Fibroblast of lung (primary cell): ENCODE measurements at regions not wholly inside any gene's neighbourhood (a gene's known extent, or its start where the extent isn't known, plus 50 kb on each side); places are given as distances from the start of the nearest gene placed in this dataset.

Experiments used
- DNase-seq, 2 donors: peaks; one replicate each; pipeline versions ENCODE4 v3.0.0 to v3.0.0-alpha.2; 2010; ENCODE audit warnings: low read depth in 2 of 2
- H2AFZ ChIP-seq: 2 replicates; pipeline ENCODE4 v1.5.1; 2012; ENCODE audit warnings: low read length, control low read depth, inconsistent platforms
- H3K27ac ChIP-seq: 2 replicates; pipeline ENCODE4 v1.5.1; 2011; ENCODE audit warnings: low read length, control low read depth; ENCODE audit not compliant: insufficient read depth
- H3K27me3 ChIP-seq: 2 replicates; pipeline ENCODE4 v1.5.1; 2011; ENCODE audit warnings: mild to moderate bottlenecking, low read length; ENCODE audit not compliant: control insufficient read depth, insufficient read depth
- H3K36me3 ChIP-seq: 2 replicates; pipeline ENCODE4 v1.5.1; 2011; ENCODE audit warnings: low read length; ENCODE audit not compliant: control insufficient read depth, insufficient read depth
- H3K4me1 ChIP-seq: 2 replicates; pipeline ENCODE4 v1.5.1; 2011; ENCODE audit warnings: low read length; ENCODE audit not compliant: control insufficient read depth, insufficient read depth; ENCODE audit errors: extremely low read depth
- H3K4me2 ChIP-seq: 2 replicates; pipeline ENCODE4 v1.5.1; 2011; ENCODE audit warnings: low read length, control low read depth; ENCODE audit not compliant: insufficient read depth; ENCODE audit errors: extremely low read depth
- H3K4me3 ChIP-seq, 4 experiments: fragments of 200-600 bp in 1 of 4; sonication (generic) in 1 of 4; replicated peaks in 1 of 4; 2 replicates each; pipeline ENCODE4 v1.5.1; 2011 to 2016; ENCODE audit warnings: low read length in 4 of 4, low read depth in 3 of 4, mild to moderate bottlenecking in 3 of 4, control low read depth in 2 of 4, inconsistent platforms in 1 of 4, mixed read lengths in 1 of 4; ENCODE audit not compliant: insufficient read depth in 1 of 4; ENCODE audit errors: control extremely low read depth in 1 of 4
- H3K79me2 ChIP-seq: 2 replicates; pipeline ENCODE4 v1.5.1; 2012; ENCODE audit warnings: mild to moderate bottlenecking, low read length, inconsistent platforms; ENCODE audit not compliant: control insufficient read depth, insufficient read depth
- H3K9ac ChIP-seq: 2 replicates; pipeline ENCODE4 v1.5.1; 2011; ENCODE audit warnings: mild to moderate bottlenecking, low read length, control low read depth; ENCODE audit not compliant: insufficient read depth
- H3K9me3 ChIP-seq: 2 replicates; pipeline ENCODE4 v1.5.1; 2012; ENCODE audit warnings: low read depth, low read length; ENCODE audit not compliant: control insufficient read depth, insufficient read depth
- H4K20me1 ChIP-seq: 2 replicates; pipeline ENCODE4 v1.5.1; 2011; ENCODE audit warnings: low read length; ENCODE audit not compliant: control insufficient read depth, insufficient read depth; ENCODE audit errors: extremely low read depth
- CTCF ChIP-seq, 2 donors: IDR thresholded peaks in 1 of 2; conservative IDR thresholded peaks in 1 of 2; 1 replicate in 1 of 2; 2 replicates in 1 of 2; pipeline ENCODE4 v1.5.1; 2011 to 2012; ENCODE audit warnings: low read length in 2 of 2, control low read depth in 1 of 2, inconsistent platforms in 1 of 2, low read depth in 1 of 2, mild to moderate bottlenecking in 1 of 2
- EZH2 ChIP-seq: IDR thresholded peaks from 2 replicates; pipeline ENCODE4 v1.5.1; 2012; ENCODE audit warnings: low read length, control low read depth, mild to moderate bottlenecking; ENCODE audit errors: missing control alignments

- H3K4me2 ChIP-seq = no peak overlapping the region
- H3K27ac ChIP-seq = no peak overlapping the region
- H2AFZ ChIP-seq = no peak overlapping the region
- no peaks in the 10 kb centered on the region for H3K36me3 ChIP-seq
- H3K79me2 ChIP-seq = no peaks in the 10 kb centered on the region
- no peaks in the 10 kb centered on the region for H4K20me1 ChIP-seq
- no peak overlapping the region for H3K4me3 ChIP-seq
- H3K9ac ChIP-seq = no peak overlapping the region
- no peak for TF ChIP-seq EZH2
- TF ChIP-seq CTCF (conservative IDR thresholded peaks at IDR 0.05 in 1 of 2, IDR thresholded peaks at IDR 0.05 in 1 of 2; ENCODE audit: low read depth in 1 of 2, low read length in 2 of 2) = no peak
- no peaks in the 10 kb centered on the region for H3K4me1 ChIP-seq
- H3K27me3 ChIP-seq = no peaks in the 10 kb centered on the region
- DNase-seq = no peak
- H3K9me3 ChIP-seq = no peaks in the 10 kb centered on the region
Measured at GRCh38 chr6:19991176-19991575, 154.0 kb downstream of the ID4 start.

GRCh38 chr6:19994909-19995308, 157.7 kb downstream of the ID4 start:
- Histone ChIP-seq H3K27me3 (no peaks in the 10 kb centered on the region), H3K9me3 (no peaks in the 10 kb centered on the region), H2AFZ (no peak overlapping the region), H4K20me1 (no peaks in the 10 kb centered on the region), H3K27ac (no peak overlapping the region), H3K4me3 (no peak overlapping the region), H3K9ac (no peak overlapping the region), H3K36me3 (no peaks in the 10 kb centered on the region), H3K79me2 (no peaks in the 10 kb centered on the region), H3K4me2 (no peak overlapping the region), H3K4me1 (no peaks in the 10 kb centered on the region)
- no peak for TF ChIP-seq CTCF (conservative IDR thresholded peaks at IDR 0.05 in 1 of 2, IDR thresholded peaks at IDR 0.05 in 1 of 2; ENCODE audit: low read depth in 1 of 2, low read length in 2 of 2)
- TF ChIP-seq EZH2 = no peak
- no peak for DNase-seq

DNA sequence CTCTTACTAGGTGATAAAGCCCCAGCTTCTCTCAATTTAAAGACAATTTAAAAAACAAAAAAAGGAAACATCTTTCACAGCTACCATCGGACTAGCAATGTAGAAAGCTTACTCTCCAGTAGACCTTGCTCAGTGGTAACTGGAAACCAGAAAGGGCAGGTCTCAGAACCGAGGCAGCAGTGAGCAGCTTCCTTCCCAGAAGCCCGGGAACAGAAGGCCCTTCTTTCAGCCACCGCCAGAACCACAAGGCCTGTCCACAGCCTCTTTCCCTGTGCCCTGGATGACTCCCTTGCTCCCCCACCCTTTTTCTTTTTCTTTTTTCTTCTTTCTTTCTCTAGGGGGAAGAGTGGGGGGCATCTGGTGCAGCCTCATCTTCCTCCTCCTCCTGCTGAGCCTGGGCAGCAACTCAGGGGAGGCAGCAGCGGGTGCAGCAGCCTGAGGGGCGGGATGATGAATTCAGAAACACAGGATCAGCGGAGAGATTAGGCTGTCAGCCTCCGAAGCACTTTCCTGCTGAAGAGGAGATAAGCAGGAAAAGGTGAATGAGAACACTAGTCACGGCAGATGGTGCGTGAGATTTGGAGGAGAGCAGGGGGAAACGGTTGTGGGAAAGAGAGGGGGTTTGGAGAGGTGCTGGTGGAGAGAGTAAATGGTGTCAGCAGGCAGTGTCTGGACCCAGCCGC, 158.5 kb downstream of the ID4 start:
- Histone ChIP-seq H3K4me2 (no peak overlapping the region), H3K36me3 (no peaks in the 10 kb centered on the region), H3K79me2 (no peaks in the 10 kb centered on the region), H4K20me1 (no peaks in the 10 kb centered on the region), H3K9ac (no peak overlapping the region), H3K4me3 (no peak overlapping the region), H3K27ac (no peak overlapping the region), H2AFZ (no peak overlapping the region), H3K4me1 (no peaks in the 10 kb centered on the region), H3K27me3 (no peaks in the 10 kb centered on the region), H3K9me3 (no peaks in the 10 kb centered on the region)
- no peak for DNase-seq
- TF ChIP-seq EZH2 = no peak
- no peak for TF ChIP-seq CTCF (conservative IDR thresholded peaks at IDR 0.05 in 1 of 2, IDR thresholded peaks at IDR 0.05 in 1 of 2; ENCODE audit: low read depth in 1 of 2, low read length in 2 of 2)
